ENCODE measurements at regions not wholly inside any gene's neighbourhood (a gene's known extent, or its start where the extent isn't known, plus 50 kb on each side); places are given as distances from the start of the nearest gene placed in this dataset.

- no peak for DNase-seq
Measured at GRCh38 chr11:112625814-112626213, 335.4 kb upstream of the NCAM1 start.

- DNase-seq, result no peak
Measured at GRCh38 chr11:112626731-112627130, 334.5 kb upstream of the NCAM1 start.

DNA sequence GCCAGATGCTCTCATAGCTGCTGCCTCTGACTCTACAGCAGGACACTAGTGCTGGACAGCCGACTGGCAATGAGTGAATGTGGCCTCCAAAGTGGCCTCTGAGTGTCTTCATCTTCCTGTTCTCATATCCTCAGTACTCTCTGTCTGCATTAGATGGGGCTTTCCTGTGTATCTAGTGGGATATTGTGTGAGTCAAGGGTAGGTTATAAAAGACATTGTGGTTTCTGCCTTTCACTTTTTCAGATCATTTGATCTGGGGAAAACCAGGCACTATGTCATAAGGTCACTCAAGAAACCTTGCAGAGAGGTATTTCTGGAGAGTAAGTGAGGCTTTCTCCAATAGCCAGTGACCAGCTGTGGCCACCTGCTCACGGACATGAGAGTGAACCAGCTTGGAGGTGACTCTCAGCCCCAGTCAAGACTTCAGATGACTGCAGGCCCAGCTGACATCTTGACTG lies 333.6 kb upstream of the NCAM1 start:
- DNase-seq, result no peak

GRCh38 chr11:112628676-112629075 lies 332.5 kb upstream of the NCAM1 start:
- no peak for DNase-seq

- no peak for DNase-seq
Measured at GRCh38 chr11:112630496-112630895, 330.7 kb upstream of the NCAM1 start.

DNA sequence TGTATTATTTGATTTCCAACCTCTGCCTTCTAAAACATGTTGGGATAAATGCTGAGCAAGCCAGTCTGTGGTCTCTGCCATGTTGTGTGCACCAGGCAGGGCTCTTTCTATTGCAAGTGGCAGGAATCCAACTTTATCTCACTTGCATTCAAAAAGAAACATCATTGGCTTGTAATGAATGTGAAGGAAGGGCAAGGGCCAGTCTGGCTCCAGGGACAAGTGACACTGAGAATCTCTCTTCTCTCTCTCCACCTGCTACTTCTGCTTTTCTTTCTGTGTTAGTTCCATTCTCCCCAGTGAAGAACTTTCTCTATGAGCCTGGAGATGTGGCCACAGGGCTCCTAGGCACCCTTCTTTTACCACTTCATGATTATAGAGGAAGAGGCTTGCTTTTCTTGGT lies 329.9 kb upstream of the NCAM1 start:
- DNase-seq, result no peak

DNA sequence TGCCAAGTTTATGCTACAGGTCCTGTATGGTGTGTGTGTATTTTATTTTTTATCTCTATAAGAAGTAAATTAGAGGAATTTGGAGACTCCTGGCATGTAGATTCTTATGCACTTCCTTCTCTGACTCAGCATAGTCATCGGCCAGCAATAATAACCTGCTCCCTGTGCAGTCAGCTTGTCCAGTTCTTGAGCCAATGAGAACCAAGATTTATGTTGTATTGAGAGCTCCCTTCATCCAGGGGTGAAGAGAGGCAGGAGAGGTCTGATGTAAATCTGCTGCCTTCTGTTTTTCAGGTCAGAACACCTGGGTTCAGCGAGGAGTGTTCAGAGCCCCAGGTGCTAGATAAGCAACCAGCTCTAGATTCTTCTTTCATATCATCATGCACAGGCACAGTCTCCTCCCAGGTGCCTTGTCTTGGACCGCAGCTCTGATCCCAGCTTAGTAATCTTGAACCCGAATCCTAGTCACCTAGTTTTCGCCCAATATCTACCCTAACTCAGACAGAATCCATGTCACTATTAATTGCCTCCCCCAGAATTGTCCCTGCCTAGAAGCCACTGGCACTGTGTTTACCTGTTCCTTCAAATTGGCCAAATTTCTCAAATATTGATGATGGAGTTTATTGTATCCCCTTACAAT lies 328.2 kb upstream of the NCAM1 start:
- DNase-seq, result no peak

DNA sequence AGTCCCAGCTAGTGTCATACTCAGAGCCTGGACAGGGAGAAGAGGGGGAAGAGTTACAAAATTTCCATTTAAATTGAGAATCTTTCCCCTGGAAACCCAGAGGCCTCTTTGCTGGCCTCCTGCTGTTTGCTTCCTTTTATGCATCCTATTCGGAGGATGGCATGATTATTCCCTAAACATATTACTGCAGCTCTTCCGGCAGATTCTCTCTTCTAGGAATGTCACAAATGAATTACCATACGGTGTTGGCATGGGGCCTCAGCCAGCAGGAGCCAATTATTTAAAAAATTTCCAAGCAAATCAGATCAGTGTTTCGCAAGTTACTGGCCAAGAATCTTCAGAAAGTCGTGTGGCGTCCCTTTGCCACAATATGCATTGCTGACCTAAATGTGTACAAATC lies 326.7 kb upstream of the NCAM1 start:
- no peak for DNase-seq

DNA sequence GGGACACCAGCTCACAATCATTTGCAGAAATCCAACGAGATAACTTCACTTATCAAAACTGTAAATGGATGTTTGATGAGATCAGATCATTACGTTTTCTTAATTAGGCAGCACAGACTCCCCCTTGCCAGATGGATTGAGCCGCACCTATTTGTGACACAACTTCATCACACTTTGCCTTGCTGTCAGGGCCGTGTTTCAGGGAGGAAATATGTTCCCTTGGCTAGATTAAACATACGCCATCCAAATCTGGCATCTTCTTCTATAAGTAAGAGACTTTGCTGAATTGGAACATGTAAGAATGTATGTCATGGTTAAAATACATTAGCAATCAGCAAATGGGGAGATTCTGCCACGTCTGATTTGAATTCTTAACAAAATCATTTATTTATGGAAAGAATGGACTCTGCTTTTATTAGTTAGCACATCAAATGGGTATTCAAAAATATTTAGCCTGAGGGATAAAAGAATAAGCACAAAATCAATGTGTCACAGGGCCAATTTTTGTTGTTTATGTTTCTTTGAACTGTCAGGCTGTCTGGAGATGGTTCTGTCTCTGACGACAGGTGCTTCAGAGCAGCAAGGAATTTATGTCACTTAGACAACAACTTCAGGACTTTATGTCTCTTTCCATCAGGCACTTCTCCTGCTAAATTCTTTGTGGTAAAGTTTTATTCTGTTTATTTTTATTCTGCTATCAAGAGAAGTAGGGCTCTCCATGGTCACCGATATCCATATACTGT lies 326.1 kb upstream of the NCAM1 start:
- no peak for DNase-seq

DNA sequence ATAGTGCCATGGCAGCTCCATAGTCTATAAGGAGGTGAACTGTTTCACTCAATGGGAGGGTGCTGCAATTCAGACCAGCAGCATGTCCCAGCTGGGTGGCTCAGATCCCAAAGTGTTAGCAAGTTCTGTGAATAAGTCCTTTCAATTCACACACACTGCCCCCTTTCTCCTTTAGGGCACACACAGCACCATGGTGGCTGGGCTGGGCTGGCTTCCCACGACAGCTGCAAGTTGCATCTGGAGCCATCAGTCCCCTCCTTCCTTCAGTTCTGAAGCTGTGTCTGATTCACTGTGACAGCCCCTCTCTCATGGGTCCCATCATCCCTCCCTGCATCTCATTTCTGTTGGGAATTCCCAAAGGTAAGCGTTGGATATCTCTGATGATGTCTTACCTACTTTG lies 324.1 kb upstream of the NCAM1 start:
- DNase-seq, result no peak

GRCh38 chr11:112637876-112638275 lies 323.3 kb upstream of the NCAM1 start:
- DNase-seq, result no peak

- DNase-seq, result no peak
Measured at GRCh38 chr11:112639469-112639868, 321.8 kb upstream of the NCAM1 start.

- DNase-seq, result no peak
Measured at GRCh38 chr11:112643416-112643815, 317.8 kb upstream of the NCAM1 start.

- no peak for DNase-seq
Measured at GRCh38 chr11:112644410-112645131, 316.6 kb upstream of the NCAM1 start.

DNA sequence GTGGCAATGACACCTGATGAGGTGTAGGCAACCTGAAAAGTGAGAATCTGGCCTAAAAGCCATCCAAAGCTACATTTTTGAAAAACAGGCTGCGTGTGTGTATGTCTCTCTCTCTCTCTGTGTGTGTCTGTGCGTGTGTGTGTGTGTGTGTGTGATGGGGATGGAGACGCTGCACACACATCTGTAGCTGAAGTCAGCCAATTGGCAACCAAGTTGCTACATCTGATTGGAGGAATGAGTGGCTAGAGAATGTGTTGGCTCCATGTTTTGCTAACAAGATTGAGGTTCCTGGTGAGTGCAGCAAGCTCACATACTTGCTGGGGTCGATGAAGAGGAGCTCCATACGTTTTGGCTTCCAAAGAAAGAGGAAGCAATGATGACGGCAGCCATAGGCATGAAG lies 311.4 kb upstream of the NCAM1 start:
- DNase-seq, result no peak

- DNase-seq, result no peak
Measured at GRCh38 chr11:112650527-112650926, 310.7 kb upstream of the NCAM1 start.

GRCh38 chr11:112651386-112651785 lies 309.8 kb upstream of the NCAM1 start:
- DNase-seq, result no peak

DNA sequence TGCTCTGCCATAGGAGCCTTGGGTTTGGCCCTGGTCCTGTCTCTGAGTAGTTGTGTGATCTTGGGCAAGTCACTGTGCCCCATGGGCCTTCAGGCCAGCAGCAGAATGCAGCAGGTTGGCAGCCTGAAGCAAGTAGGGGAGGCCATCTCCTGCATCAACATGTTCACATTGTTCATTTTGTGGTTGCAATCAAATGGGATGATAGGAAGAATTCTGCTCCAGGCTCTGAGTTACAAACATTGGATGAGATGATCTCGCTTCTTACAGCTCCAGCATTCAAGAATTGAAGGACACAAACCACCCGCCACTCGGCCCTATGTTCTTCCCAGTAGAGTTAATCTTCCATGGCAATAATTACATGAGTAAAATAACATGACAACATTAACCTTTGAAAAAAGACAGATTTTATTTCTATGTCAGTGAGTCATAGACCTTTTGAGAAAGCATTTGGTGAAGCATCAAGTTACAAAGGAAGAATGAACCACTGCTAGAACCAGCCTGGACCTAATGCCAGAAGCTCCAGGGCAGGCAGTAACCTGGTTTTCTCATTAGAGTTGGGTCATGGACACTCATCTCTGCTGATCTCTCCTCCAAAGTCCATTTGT lies 308.3 kb upstream of the NCAM1 start:
- DNase-seq, result no peak

GRCh38 chr11:112655371-112655770 lies 305.8 kb upstream of the NCAM1 start:
- DNase-seq, result no peak

GRCh38 chr11:112656772-112657428 lies 304.3 kb upstream of the NCAM1 start:
- DNase-seq, result no peak

DNA sequence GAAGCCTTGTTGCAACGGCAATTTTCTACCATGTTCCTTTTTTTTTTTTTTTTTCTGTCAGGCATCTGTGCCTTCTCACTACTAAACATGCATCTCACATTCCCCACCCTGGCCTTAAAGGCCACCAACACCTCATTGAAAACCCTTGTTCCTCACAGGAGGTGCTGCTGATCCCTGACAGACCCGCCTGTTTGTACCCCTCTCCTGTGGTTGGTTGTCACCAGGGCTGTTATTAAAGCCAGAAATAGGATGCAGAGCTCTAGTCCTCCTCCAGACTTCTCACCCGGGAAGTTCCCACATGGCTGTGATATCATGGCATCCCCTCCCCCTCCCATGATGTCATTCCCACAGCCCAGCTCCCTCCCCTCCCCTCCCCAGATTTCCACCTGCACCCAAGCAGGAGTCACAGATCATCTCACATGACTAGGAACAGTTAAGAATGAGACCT lies 302.8 kb upstream of the NCAM1 start:
- no peak for DNase-seq

GRCh38 chr11:112661146-112661545 lies 300.1 kb upstream of the NCAM1 start:
- DNase-seq, result no peak

GRCh38 chr11:112661571-112661970 lies 299.6 kb upstream of the NCAM1 start:
- DNase-seq, result no peak

All from activated CD4-positive, CD25-positive, alpha-beta regulatory T cell (primary cell).